Raji (cell line): ENCODE measurements at regions not wholly inside any gene's neighbourhood (a gene's known extent, or its start where the extent isn't known, plus 50 kb on each side); places are given as distances from the start of the nearest gene placed in this dataset.

ENCODE experiments used
- POLR2A ChIP-seq: IDR thresholded peaks from 2 replicates; pipeline ENCODE4 v1.6.1; 2011; ENCODE audit warnings: low read depth, low read length, control low read depth; ENCODE audit not compliant: insufficient read depth

- no peak for TF ChIP-seq POLR2A
Measured at GRCh38 chr7:50190776-50191175, 97.7 kb upstream of the ZPBP start.

GRCh38 chr7:50189371-50189770 is 96.3 kb upstream of the ZPBP start:
- no peak for TF ChIP-seq POLR2A

- no peak for TF ChIP-seq POLR2A
Measured at GRCh38 chr7:50185951-50186682, 93.1 kb upstream of the ZPBP start.

- no peak for TF ChIP-seq POLR2A
Measured at GRCh38 chr7:50185208-50185607, 92.2 kb upstream of the ZPBP start.

GRCh38 chr7:50184271-50184990 is 91.4 kb upstream of the ZPBP start:
- no peak for TF ChIP-seq POLR2A

GRCh38 chr7:50182759-50183158 is 89.7 kb upstream of the ZPBP start:
- TF ChIP-seq POLR2A = no peak

- TF ChIP-seq POLR2A = no peak
Measured at GRCh38 chr7:50181081-50181480, 88.0 kb upstream of the ZPBP start.

- TF ChIP-seq POLR2A = no peak
Measured at GRCh38 chr7:50178166-50178565, 85.1 kb upstream of the ZPBP start.

GRCh38 chr7:50174948-50175347 is 81.9 kb upstream of the ZPBP start:
- no peak for TF ChIP-seq POLR2A

- no peak for TF ChIP-seq POLR2A
Measured at GRCh38 chr7:50166997-50167965, 74.2 kb upstream of the ZPBP start.

- TF ChIP-seq POLR2A = no peak
Measured at GRCh38 chr7:50164559-50165170, 71.6 kb upstream of the ZPBP start.

- TF ChIP-seq POLR2A = no peak
Measured at GRCh38 chr7:50160206-50160605, 67.2 kb upstream of the ZPBP start.

- no peak for TF ChIP-seq POLR2A
Measured at GRCh38 chr7:50159154-50159553, 66.1 kb upstream of the ZPBP start.

GRCh38 chr7:50156706-50157105 is 63.7 kb upstream of the ZPBP start:
- no peak for TF ChIP-seq POLR2A

GRCh38 chr7:50156163-50156562 is 63.1 kb upstream of the ZPBP start:
- TF ChIP-seq POLR2A = no peak
